ENCODE measurements at regions not wholly inside any gene's neighbourhood (a gene's known extent, or its start where the extent isn't known, plus 50 kb on each side); places are given as distances from the start of the nearest gene placed in this dataset.
"Not testable (repeated sequence)": the region's sequence is repeated elsewhere in the genome, so short reads cannot be mapped to it uniquely, and the experiment has no call there.

GRCh38 chr22:25331050-25331449 lies 111.6 kb downstream of the CRYBB2 start:
- H3K36me3 ChIP-seq (ENCODE audit: control insufficient read depth in 3 of 3, insufficient read depth in 3 of 3, low read length in 3 of 3) = no peaks in the 10 kb centered on the region
- H3K9ac ChIP-seq (ENCODE audit: low read depth in 1 of 3, low read length in 3 of 3) = no peak overlapping the region
- H3K27me3 ChIP-seq (ENCODE audit: control insufficient read depth in 3 of 3, insufficient read depth in 3 of 3, low read length in 3 of 3) = no peaks in the 10 kb centered on the region
- H3K9me3 ChIP-seq (ENCODE audit: control insufficient read depth in 3 of 3, low read length in 3 of 3) = no peaks in the 10 kb centered on the region
- no peak overlapping the region for H3K4me3 ChIP-seq (ENCODE audit: low read length in 3 of 3)
- no peaks in the 10 kb centered on the region for H3K4me1 ChIP-seq (ENCODE audit: control insufficient read depth in 3 of 3, insufficient read depth in 3 of 3, low read length in 3 of 3)
- H3K27ac ChIP-seq (ENCODE audit: low read depth, low read length) = no peak overlapping the region

DNA sequence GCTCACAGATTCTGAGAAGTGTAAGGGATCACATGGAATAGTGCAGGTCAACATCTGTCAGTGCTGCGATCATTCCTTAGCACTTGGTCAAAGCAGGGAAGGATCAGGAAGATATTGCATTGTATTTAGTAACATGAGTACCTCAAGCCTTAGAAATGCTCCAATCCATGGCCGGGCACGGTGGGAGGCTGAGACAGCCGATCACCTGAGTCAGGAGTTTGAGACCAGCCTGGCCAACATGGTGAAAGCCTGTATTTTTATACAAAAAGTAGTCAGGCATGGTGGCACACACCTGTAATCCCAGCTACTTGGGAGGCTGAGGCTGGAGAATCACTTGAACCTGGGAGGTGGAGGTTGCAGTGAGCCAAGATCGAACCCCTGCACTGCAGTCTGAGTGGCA lies 112.5 kb downstream of the CRYBB2 start:
- H3K4me1 ChIP-seq (ENCODE audit: control insufficient read depth in 3 of 3, insufficient read depth in 3 of 3, low read length in 3 of 3); H3K9me3 ChIP-seq (ENCODE audit: control insufficient read depth in 3 of 3, low read length in 3 of 3); H3K36me3 ChIP-seq (ENCODE audit: control insufficient read depth in 3 of 3, insufficient read depth in 3 of 3, low read length in 3 of 3); H3K4me3 ChIP-seq (ENCODE audit: low read length in 3 of 3); H3K27ac ChIP-seq (ENCODE audit: low read depth, low read length); H3K27me3 ChIP-seq (ENCODE audit: control insufficient read depth in 3 of 3, insufficient read depth in 3 of 3, low read length in 3 of 3); H3K9ac ChIP-seq (ENCODE audit: low read depth in 1 of 3, low read length in 3 of 3): not testable (repeated sequence)

DNA sequence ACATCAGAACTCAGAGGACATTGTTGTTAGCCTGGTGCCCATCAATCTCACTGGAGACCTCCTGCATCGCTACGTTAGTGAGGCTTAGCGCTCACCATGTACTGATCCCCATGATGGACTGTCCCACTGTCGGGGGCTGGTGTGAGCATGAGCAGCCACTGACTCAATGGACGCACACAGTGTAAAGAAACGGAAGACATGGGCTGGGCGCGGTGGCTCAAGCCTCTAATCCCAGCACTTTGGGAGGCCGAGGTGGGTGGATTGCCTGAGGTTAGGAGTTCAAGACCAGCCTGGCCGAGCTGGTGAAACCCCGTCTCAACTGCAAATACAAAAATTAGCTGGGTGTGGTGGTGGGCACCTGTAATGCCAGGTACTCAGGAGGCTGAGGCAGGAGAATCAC lies 112.9 kb downstream of the CRYBB2 start:
- no peak overlapping the region for H3K4me3 ChIP-seq (ENCODE audit: low read length in 3 of 3)
- no peaks in the 10 kb centered on the region for H3K9me3 ChIP-seq (ENCODE audit: control insufficient read depth in 3 of 3, low read length in 3 of 3)
- no peak overlapping the region for H3K9ac ChIP-seq (ENCODE audit: low read depth in 1 of 3, low read length in 3 of 3)
- no peaks in the 10 kb centered on the region for H3K27me3 ChIP-seq (ENCODE audit: control insufficient read depth in 3 of 3, insufficient read depth in 3 of 3, low read length in 3 of 3)
- H3K27ac ChIP-seq (ENCODE audit: low read depth, low read length) = no peak overlapping the region
- H3K36me3 ChIP-seq (ENCODE audit: control insufficient read depth in 3 of 3, insufficient read depth in 3 of 3, low read length in 3 of 3) = no peaks in the 10 kb centered on the region
- no peaks in the 10 kb centered on the region for H3K4me1 ChIP-seq (ENCODE audit: control insufficient read depth in 3 of 3, insufficient read depth in 3 of 3, low read length in 3 of 3)

- Histone ChIP-seq H3K9me3 (ENCODE audit: control insufficient read depth in 3 of 3, low read length in 3 of 3) (no peaks in the 10 kb centered on the region), H3K27me3 (ENCODE audit: control insufficient read depth in 3 of 3, insufficient read depth in 3 of 3, low read length in 3 of 3) (no peaks in the 10 kb centered on the region), H3K36me3 (ENCODE audit: control insufficient read depth in 3 of 3, insufficient read depth in 3 of 3, low read length in 3 of 3) (no peaks in the 10 kb centered on the region), H3K4me3 (ENCODE audit: low read length in 3 of 3) (no peak overlapping the region), H3K4me1 (ENCODE audit: control insufficient read depth in 3 of 3, insufficient read depth in 3 of 3, low read length in 3 of 3) (no peaks in the 10 kb centered on the region), H3K9ac (ENCODE audit: low read depth in 1 of 3, low read length in 3 of 3) (no peak overlapping the region), H3K27ac (ENCODE audit: low read depth, low read length) (no peak overlapping the region)
Observed at GRCh38 chr22:25334162-25334490, 114.7 kb downstream of the CRYBB2 start.

GRCh38 chr22:25334631-25335030 lies 115.2 kb downstream of the CRYBB2 start:
- not testable (repeated sequence) for H3K27ac ChIP-seq (ENCODE audit: low read depth, low read length); H3K27me3 ChIP-seq (ENCODE audit: control insufficient read depth in 3 of 3, insufficient read depth in 3 of 3, low read length in 3 of 3)

DNA sequence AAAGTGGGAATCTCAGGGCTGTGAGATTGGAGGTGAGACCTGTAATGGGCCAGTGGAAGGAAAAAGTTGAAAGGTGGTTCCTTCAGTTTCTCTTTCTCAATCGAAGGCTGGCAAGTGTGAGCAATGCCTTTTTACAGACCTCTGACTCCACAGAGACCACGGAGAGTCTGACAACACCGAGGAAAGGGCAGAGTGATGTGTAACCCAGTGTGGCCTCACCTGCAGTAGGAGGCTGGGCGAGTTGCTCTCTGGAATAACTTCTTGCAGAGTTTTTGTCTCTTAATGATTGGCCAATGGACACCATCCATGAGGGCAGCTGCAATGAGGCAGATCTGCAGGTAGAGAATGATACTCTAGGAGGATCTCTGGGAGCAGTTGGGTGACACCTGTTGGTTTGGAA lies 115.8 kb downstream of the CRYBB2 start:
- H3K9ac ChIP-seq (ENCODE audit: low read depth in 1 of 3, low read length in 3 of 3); H3K27me3 ChIP-seq (ENCODE audit: control insufficient read depth in 3 of 3, insufficient read depth in 3 of 3, low read length in 3 of 3); H3K4me3 ChIP-seq (ENCODE audit: low read length in 3 of 3); H3K36me3 ChIP-seq (ENCODE audit: control insufficient read depth in 3 of 3, insufficient read depth in 3 of 3, low read length in 3 of 3); H3K4me1 ChIP-seq (ENCODE audit: control insufficient read depth in 3 of 3, insufficient read depth in 3 of 3, low read length in 3 of 3); H3K27ac ChIP-seq (ENCODE audit: low read depth, low read length); H3K9me3 ChIP-seq (ENCODE audit: control insufficient read depth in 3 of 3, low read length in 3 of 3): not testable (repeated sequence)

More at GRCh38 chr22:25334631-25335030, 115.2 kb downstream of the CRYBB2 start:
- not testable (repeated sequence) for H3K4me3 ChIP-seq (ENCODE audit: low read length in 3 of 3); H3K4me1 ChIP-seq (ENCODE audit: control insufficient read depth in 3 of 3, insufficient read depth in 3 of 3, low read length in 3 of 3); H3K9ac ChIP-seq (ENCODE audit: low read depth in 1 of 3, low read length in 3 of 3); H3K9me3 ChIP-seq (ENCODE audit: control insufficient read depth in 3 of 3, low read length in 3 of 3); H3K36me3 ChIP-seq (ENCODE audit: control insufficient read depth in 3 of 3, insufficient read depth in 3 of 3, low read length in 3 of 3)

DNA sequence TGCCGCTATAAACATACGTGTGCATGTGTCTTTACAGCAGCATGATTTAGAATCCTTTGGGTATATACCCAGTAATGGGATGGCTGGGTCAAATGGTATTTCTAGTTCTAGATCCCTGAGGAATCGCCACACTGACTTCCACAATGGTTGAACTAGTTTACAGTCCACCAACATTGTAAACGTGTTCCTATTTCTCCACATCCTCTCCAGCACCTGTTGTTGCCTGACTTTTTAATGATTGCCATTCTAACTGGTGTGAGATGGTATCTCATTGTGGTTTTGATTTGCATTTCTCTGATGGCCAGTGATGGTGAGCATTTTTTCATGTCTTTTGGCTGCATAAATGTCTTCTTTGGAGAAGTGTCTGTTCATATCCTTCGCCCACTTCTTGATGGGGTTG lies 121.1 kb downstream of the CRYBB2 start:
- H3K27ac ChIP-seq (ENCODE audit: low read depth, low read length); H3K9me3 ChIP-seq (ENCODE audit: control insufficient read depth in 3 of 3, low read length in 3 of 3); H3K9ac ChIP-seq (ENCODE audit: low read depth in 1 of 3, low read length in 3 of 3); H3K4me3 ChIP-seq (ENCODE audit: low read length in 3 of 3); H3K27me3 ChIP-seq (ENCODE audit: control insufficient read depth in 3 of 3, insufficient read depth in 3 of 3, low read length in 3 of 3); H3K4me1 ChIP-seq (ENCODE audit: control insufficient read depth in 3 of 3, insufficient read depth in 3 of 3, low read length in 3 of 3); H3K36me3 ChIP-seq (ENCODE audit: control insufficient read depth in 3 of 3, insufficient read depth in 3 of 3, low read length in 3 of 3): not testable (repeated sequence)

DNA sequence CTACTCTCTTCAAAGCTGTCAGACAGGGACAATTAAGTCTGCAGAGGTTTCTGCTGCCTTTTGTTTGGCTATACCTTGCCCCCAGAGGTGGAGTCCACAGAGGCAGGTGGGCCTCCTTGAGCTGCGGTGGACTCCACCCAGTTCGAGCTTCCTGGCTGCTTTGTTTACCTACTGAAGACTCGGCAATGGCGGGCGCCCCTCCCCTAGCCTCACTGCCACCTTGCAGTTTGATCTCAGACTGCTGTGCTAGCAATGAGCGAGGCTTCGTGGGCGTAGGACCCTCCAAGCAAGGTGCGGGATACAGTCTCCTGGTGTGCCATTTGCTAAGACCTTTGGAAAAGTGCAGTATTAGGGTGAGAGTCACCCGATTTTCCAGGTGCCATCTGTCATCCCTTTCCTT lies 124.9 kb downstream of the CRYBB2 start:
- H3K4me3 ChIP-seq (ENCODE audit: low read length in 3 of 3); H3K27me3 ChIP-seq (ENCODE audit: control insufficient read depth in 3 of 3, insufficient read depth in 3 of 3, low read length in 3 of 3); H3K4me1 ChIP-seq (ENCODE audit: control insufficient read depth in 3 of 3, insufficient read depth in 3 of 3, low read length in 3 of 3); H3K27ac ChIP-seq (ENCODE audit: low read depth, low read length); H3K9me3 ChIP-seq (ENCODE audit: control insufficient read depth in 3 of 3, low read length in 3 of 3); H3K9ac ChIP-seq (ENCODE audit: low read depth in 1 of 3, low read length in 3 of 3); H3K36me3 ChIP-seq (ENCODE audit: control insufficient read depth in 3 of 3, insufficient read depth in 3 of 3, low read length in 3 of 3): not testable (repeated sequence)

- Histone ChIP-seq H3K36me3 (ENCODE audit: control insufficient read depth in 3 of 3, insufficient read depth in 3 of 3, low read length in 3 of 3) (peaks cover 8 to 16% (median 10%) of the 10 kb centered on the region in 3 donors), H3K4me1 (ENCODE audit: control insufficient read depth in 3 of 3, insufficient read depth in 3 of 3, low read length in 3 of 3) (no peaks in the 10 kb centered on the region), H3K27ac (ENCODE audit: low read depth, low read length) (no peak overlapping the region), H3K4me3 (ENCODE audit: low read length in 3 of 3) (no peak overlapping the region), H3K27me3 (ENCODE audit: control insufficient read depth in 3 of 3, insufficient read depth in 3 of 3, low read length in 3 of 3) (no peaks in the 10 kb centered on the region), H3K9ac (ENCODE audit: low read depth in 1 of 3, low read length in 3 of 3) (no peak overlapping the region), H3K9me3 (ENCODE audit: control insufficient read depth in 3 of 3, low read length in 3 of 3) (no peaks in the 10 kb centered on the region)
Observed at GRCh38 chr22:25346859-25347751, 127.7 kb downstream of the CRYBB2 start.

DNA sequence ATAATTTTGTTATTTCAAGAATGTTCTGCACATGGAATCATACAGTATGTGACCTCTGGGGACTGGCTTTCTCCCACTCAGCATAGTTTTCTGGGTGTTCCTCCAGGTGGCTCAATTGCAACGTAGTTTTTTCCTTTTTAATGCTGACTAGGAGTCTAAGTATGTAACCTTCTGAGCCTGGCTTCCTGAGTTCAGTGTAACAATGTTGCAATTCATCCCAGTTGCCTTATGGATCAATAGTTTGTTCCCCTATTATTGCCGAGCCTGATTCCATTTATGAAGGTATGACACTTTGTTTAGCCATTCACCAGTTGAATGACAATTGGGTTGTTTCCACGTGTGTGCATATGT lies 128.3 kb downstream of the CRYBB2 start:
- Histone ChIP-seq H3K9me3 (ENCODE audit: control insufficient read depth in 3 of 3, low read length in 3 of 3) (no peaks in the 10 kb centered on the region), H3K9ac (ENCODE audit: low read depth in 1 of 3, low read length in 3 of 3) (no peak overlapping the region), H3K27me3 (ENCODE audit: control insufficient read depth in 3 of 3, insufficient read depth in 3 of 3, low read length in 3 of 3) (no peaks in the 10 kb centered on the region), H3K4me3 (ENCODE audit: low read length in 3 of 3) (no peak overlapping the region), H3K4me1 (ENCODE audit: control insufficient read depth in 3 of 3, insufficient read depth in 3 of 3, low read length in 3 of 3) (no peaks in the 10 kb centered on the region), H3K36me3 (ENCODE audit: control insufficient read depth in 3 of 3, insufficient read depth in 3 of 3, low read length in 3 of 3) (peaks cover 12 to 19% (median 13%) of the 10 kb centered on the region in 3 donors), H3K27ac (ENCODE audit: low read depth, low read length) (no peak overlapping the region)

All from skeletal muscle tissue (tissue), 3 donors.